Lower lobe of right lung (tissue), 2 donors: ENCODE measurements at regions not wholly inside any gene's neighbourhood (a gene's known extent, or its start where the extent isn't known, plus 50 kb on each side); places are given as distances from the start of the nearest gene placed in this dataset.

ENCODE experiments used
- ATAC-seq, 2 donors: fragments of 200-7000 bp; cut with Tn5 transposase; one replicate each; pipeline ENCODE4 v1.9.1; 2020 to 2022; ENCODE audit warnings: mild to moderate bottlenecking in 2 of 2, moderate library complexity in 2 of 2
- DNase-seq: peaks from one replicate; pipeline ENCODE4 v3.0.0-alpha.2; 2020
- H3K27ac ChIP-seq: fragments of 200-600 bp; one replicate; pipeline ENCODE4 v1.8.0; 2022
- H3K27me3 ChIP-seq: fragments of 200-600 bp; one replicate; pipeline ENCODE4 v1.8.0; 2022; ENCODE audit warnings: low read depth
- H3K36me3 ChIP-seq: fragments of 200-600 bp; one replicate; pipeline ENCODE4 v1.8.0; 2022; ENCODE audit warnings: mild to moderate bottlenecking
- H3K4me1 ChIP-seq: fragments of 200-600 bp; one replicate; pipeline ENCODE4 v1.8.0; 2022
- H3K4me3 ChIP-seq: fragments of 200-600 bp; one replicate; pipeline ENCODE4 v1.8.0; 2022; ENCODE audit warnings: mild to moderate bottlenecking
- H3K9me3 ChIP-seq: fragments of 200-600 bp; one replicate; pipeline ENCODE4 v1.8.0; 2022
- intact Hi-C: fragments of 100-400 bp; cut with DNase I; formaldehyde crosslinking; loops from one replicate; pipeline ENCODE4 v1.11.0; 2022
- TF ChIP-seq, protein P1 (sequence below): fragments of 200-600 bp; IDR thresholded peaks from one replicate; pipeline ENCODE4 v1.8.0; 2022; ENCODE audit warnings: antibody characterized with exemption, mild to moderate bottlenecking
- donor health status: DM: no; HTN: yes; CAD: no; lungs with severe emphysema.

DNA sequence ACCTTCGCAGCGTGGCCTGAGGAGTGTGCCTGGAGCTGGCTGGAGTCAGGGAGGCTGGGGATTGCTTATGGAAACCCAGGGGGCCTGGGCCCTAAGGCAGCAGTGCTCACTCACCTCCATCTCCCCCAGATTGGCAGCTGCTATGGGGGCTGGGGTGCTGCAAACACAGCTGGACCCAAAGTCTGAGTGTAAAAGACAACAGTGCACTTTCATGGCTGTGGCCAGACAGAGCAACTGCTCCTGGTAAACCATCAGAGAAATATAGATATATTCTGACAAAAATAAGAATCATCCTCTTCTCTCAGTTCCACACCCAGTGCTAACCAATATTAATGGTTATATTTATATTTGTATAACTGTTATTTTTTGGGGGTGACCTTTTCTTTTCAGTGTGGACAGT, 123.9 kb downstream of the TENT4A start:
- no peaks in the 10 kb centered on the region for H3K36me3 ChIP-seq
- TF ChIP-seq, protein P1, sequence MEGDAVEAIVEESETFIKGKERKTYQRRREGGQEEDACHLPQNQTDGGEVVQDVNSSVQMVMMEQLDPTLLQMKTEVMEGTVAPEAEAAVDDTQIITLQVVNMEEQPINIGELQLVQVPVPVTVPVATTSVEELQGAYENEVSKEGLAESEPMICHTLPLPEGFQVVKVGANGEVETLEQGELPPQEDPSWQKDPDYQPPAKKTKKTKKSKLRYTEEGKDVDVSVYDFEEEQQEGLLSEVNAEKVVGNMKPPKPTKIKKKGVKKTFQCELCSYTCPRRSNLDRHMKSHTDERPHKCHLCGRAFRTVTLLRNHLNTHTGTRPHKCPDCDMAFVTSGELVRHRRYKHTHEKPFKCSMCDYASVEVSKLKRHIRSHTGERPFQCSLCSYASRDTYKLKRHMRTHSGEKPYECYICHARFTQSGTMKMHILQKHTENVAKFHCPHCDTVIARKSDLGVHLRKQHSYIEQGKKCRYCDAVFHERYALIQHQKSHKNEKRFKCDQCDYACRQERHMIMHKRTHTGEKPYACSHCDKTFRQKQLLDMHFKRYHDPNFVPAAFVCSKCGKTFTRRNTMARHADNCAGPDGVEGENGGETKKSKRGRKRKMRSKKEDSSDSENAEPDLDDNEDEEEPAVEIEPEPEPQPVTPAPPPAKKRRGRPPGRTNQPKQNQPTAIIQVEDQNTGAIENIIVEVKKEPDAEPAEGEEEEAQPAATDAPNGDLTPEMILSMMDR: no peak
- no peaks in the 10 kb centered on the region for H3K27me3 ChIP-seq
- intact Hi-C loops: no loop called here
- H3K4me3 ChIP-seq: no peak overlapping the region
- H3K4me1 ChIP-seq: no peaks in the 10 kb centered on the region
- DNase-seq (no peak), ATAC-seq (no peak)
- no peak overlapping the region for H3K27ac ChIP-seq
- H3K9me3 ChIP-seq: no peaks in the 10 kb centered on the region

DNA sequence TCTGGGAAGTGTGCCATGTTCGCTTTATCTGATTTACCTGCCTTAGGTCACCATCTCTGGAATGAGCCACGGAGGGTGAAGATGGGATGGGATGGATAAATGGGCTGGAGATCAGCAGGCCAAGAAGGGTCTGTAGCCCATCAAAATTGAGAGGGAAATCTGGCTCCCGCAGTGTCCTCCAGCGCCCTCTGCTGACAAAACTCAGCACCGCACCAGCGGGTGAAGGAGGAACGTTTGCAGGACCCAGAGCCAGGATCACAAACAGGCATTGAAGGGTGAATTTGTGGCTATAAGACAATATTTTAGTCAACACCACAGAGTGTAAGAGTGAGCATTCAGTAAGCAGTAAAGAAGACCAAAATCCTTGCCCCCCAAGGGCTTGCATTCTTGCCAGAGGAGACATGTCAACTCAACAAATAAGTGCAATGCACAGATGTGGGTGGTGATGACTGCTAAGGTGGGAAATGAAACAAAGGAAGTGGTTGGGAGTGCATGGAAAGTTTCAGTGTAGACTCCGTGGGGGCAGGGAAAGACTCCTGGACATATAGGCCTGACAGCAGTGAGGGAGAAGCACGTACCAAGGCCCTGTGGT, 124.4 kb downstream of the TENT4A start:
- Histone ChIP-seq H3K4me1 (no peaks in the 10 kb centered on the region), H3K36me3 (no peaks in the 10 kb centered on the region), H3K27ac (no peak overlapping the region), H3K9me3 (no peaks in the 10 kb centered on the region), H3K4me3 (no peak overlapping the region), H3K27me3 (no peaks in the 10 kb centered on the region)
- TF ChIP-seq, protein P1: peak; percentile 64
- DNase-seq (no peak), ATAC-seq (peak; percentile 46 to 53)
- intact Hi-C loops: no loop called here

DNA sequence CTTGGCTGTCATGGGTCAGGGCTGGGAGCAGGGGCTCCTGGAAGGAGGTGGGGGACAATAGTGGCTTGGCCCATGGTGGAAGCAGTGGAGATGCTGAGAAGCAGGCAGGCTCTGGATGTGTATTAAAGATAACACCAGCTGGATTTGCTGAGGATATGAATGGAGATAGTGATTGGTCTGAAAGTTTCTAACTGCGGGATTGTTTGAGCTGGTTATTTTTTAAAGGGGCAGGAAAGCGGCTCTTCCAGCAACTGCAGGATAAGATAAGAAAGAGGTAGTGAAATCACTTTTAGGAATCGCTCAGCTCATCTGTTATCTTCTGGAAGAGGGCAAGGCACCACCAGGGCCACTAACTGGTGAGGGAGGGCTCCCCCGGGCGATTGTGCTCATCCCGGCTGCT, 125.5 kb downstream of the TENT4A start:
- intact Hi-C loops: no loop called here
- ATAC-seq (no peak), DNase-seq (no peak)
- H3K9me3 ChIP-seq: no peaks in the 10 kb centered on the region
- TF ChIP-seq, protein P1: no peak
- H3K4me1 ChIP-seq: no peaks in the 10 kb centered on the region
- H3K36me3 ChIP-seq: no peaks in the 10 kb centered on the region
- no peaks in the 10 kb centered on the region for H3K27me3 ChIP-seq
- H3K27ac ChIP-seq: no peak overlapping the region
- H3K4me3 ChIP-seq: no peak overlapping the region

DNA sequence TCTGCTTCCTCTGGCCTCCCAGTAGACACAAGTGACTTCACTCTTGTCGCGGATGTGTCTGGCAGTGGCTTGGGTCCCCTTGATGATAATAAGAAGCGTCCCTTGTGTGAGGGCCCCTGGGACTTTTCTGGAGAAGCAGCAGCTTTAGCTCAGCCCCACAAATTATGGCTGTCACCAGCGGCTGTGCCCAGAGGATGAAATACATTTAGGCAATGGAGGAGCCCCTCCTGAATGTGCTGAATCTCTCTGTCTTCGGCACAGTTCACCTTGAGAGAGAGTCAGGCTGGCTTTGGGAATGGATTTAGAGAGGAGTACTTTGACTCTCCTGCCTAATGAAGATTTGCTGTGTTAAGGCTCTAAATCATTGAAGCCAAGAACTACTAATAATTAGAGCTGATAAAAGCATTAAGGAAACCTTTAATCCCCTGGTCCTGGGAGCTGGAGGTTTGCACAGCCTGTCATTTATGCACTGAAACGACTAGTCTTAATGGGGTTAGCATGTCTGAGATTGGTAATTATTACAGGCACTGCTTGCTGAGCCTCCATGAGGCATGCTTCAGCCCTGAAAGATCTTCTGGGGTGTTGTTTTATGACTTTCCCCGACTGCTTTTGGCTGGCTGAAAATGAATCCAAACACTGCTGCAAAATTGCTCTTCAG, 127.0 kb downstream of the TENT4A start:
- DNase-seq (no peak), ATAC-seq (no peak)
- no peaks in the 10 kb centered on the region for H3K36me3 ChIP-seq
- intact Hi-C loops: no loop called here
- H3K4me1 ChIP-seq: no peaks in the 10 kb centered on the region
- H3K9me3 ChIP-seq: no peaks in the 10 kb centered on the region
- H3K27ac ChIP-seq: no peak overlapping the region
- TF ChIP-seq, protein P1: no peak
- H3K27me3 ChIP-seq: no peaks in the 10 kb centered on the region
- H3K4me3 ChIP-seq: no peak overlapping the region

DNA sequence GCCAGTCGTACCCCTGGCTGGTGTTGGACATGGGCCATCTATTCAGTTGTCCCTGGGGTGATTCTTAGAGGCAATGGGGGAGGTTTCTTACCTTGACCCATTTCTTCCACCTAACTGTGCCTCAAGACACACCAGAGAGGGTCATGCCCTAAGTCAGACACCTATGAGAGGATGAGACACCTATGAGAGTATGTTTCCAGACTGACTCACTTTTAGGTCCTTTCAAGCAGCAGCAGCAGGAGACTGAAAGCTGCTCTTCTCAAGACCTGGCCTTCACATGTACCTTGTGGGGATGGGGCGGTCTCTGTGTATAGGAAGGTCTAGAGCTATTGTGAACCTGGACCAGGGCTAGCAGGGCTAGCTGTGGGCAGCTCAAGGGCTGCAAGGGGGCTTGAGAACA, 130.1 kb downstream of the TENT4A start:
- no peak for ATAC-seq

More for the DNA sequence above, 130.1 kb downstream of the TENT4A start:
- no peak overlapping the region for H3K4me3 ChIP-seq
- no peaks in the 10 kb centered on the region for H3K9me3 ChIP-seq
- intact Hi-C loops: no loop called here
- H3K27me3 ChIP-seq: no peaks in the 10 kb centered on the region
- H3K27ac ChIP-seq: no peak overlapping the region
- H3K4me1 ChIP-seq: no peaks in the 10 kb centered on the region
- no peak for DNase-seq
- H3K36me3 ChIP-seq: no peaks in the 10 kb centered on the region
- TF ChIP-seq, protein P1: no peak
